ENCODE measurements at regions not wholly inside any gene's neighbourhood (a gene's known extent, or its start where the extent isn't known, plus 50 kb on each side); places are given as distances from the start of the nearest gene placed in this dataset.

- DNase-seq, result no peak
- H3K4me3 Mint-ChIP-seq (ENCODE audit: unreplicated experiment), result no peak overlapping the region
- peaks cover 2% of the 10 kb centered on the region for H3K27me3 Mint-ChIP-seq (ENCODE audit: unreplicated experiment)
- no peaks in the 10 kb centered on the region for H3K36me3 Mint-ChIP-seq (ENCODE audit: unreplicated experiment)
- H3K4me1 Mint-ChIP-seq (ENCODE audit: low read depth, unreplicated experiment), result no peaks in the 10 kb centered on the region
- H3K9me3 Mint-ChIP-seq (ENCODE audit: unreplicated experiment), result no peaks in the 10 kb centered on the region
- H3K27ac Mint-ChIP-seq (ENCODE audit: unreplicated experiment), result no peak overlapping the region
- TF ChIP-seq CTCF (IDR thresholded peaks at IDR 0.05; ENCODE audit: partially characterized antibody, unreplicated experiment), result no peak
Observed at GRCh38 chr14:45492876-45493275, 239.9 kb upstream of the MIS18BP1 start.

- H3K4me1 Mint-ChIP-seq (ENCODE audit: low read depth, unreplicated experiment), result no peaks in the 10 kb centered on the region
- no peaks in the 10 kb centered on the region for H3K36me3 Mint-ChIP-seq (ENCODE audit: unreplicated experiment)
- no peak overlapping the region for H3K27ac Mint-ChIP-seq (ENCODE audit: unreplicated experiment)
- H3K9me3 Mint-ChIP-seq (ENCODE audit: unreplicated experiment), result peaks cover under 1% of the 10 kb centered on the region
- H3K27me3 Mint-ChIP-seq (ENCODE audit: unreplicated experiment), result peaks cover 2% of the 10 kb centered on the region
- H3K4me3 Mint-ChIP-seq (ENCODE audit: unreplicated experiment), result no peak overlapping the region
- DNase-seq, result no peak
- TF ChIP-seq CTCF (IDR thresholded peaks at IDR 0.05; ENCODE audit: partially characterized antibody, unreplicated experiment), result no peak
Observed at GRCh38 chr14:45491914-45492313, 238.9 kb upstream of the MIS18BP1 start.

GRCh38 chr14:45486599-45486998 is 233.6 kb upstream of the MIS18BP1 start:
- H3K36me3 Mint-ChIP-seq (ENCODE audit: unreplicated experiment), result peaks cover 11% of the 10 kb centered on the region
- TF ChIP-seq CTCF (IDR thresholded peaks at IDR 0.05; ENCODE audit: partially characterized antibody, unreplicated experiment), result no peak

GRCh38 chr14:45467023-45467422 is 214.0 kb upstream of the MIS18BP1 start:
- H3K9me3 Mint-ChIP-seq (ENCODE audit: unreplicated experiment), result no peaks in the 10 kb centered on the region
- TF ChIP-seq CTCF (IDR thresholded peaks at IDR 0.05; ENCODE audit: partially characterized antibody, unreplicated experiment), result no peak
- no peak for DNase-seq
- H3K36me3 Mint-ChIP-seq (ENCODE audit: unreplicated experiment), result no peaks in the 10 kb centered on the region
- H3K27me3 Mint-ChIP-seq (ENCODE audit: unreplicated experiment), result no peaks in the 10 kb centered on the region
- no peaks in the 10 kb centered on the region for H3K4me1 Mint-ChIP-seq (ENCODE audit: low read depth, unreplicated experiment)
- H3K4me3 Mint-ChIP-seq (ENCODE audit: unreplicated experiment), result no peak overlapping the region
- no peak overlapping the region for H3K27ac Mint-ChIP-seq (ENCODE audit: unreplicated experiment)

More at GRCh38 chr14:45486599-45486998, 233.6 kb upstream of the MIS18BP1 start:
- Mint-ChIP-seq H3K27me3 (ENCODE audit: unreplicated experiment) (peaks cover 2% of the 10 kb centered on the region), H3K27ac (ENCODE audit: unreplicated experiment) (no peak overlapping the region), H3K9me3 (ENCODE audit: unreplicated experiment) (peaks cover 6% of the 10 kb centered on the region), H3K4me3 (ENCODE audit: unreplicated experiment) (no peak overlapping the region), H3K4me1 (ENCODE audit: low read depth, unreplicated experiment) (no peaks in the 10 kb centered on the region)
- no peak for DNase-seq

GRCh38 chr14:45434221-45434620 is 181.2 kb upstream of the MIS18BP1 start:
- no peaks in the 10 kb centered on the region for H3K4me1 Mint-ChIP-seq (ENCODE audit: low read depth, unreplicated experiment)
- H3K27me3 Mint-ChIP-seq (ENCODE audit: unreplicated experiment), result no peaks in the 10 kb centered on the region
- H3K9me3 Mint-ChIP-seq (ENCODE audit: unreplicated experiment), result peaks cover 1% of the 10 kb centered on the region
- H3K36me3 Mint-ChIP-seq (ENCODE audit: unreplicated experiment), result no peaks in the 10 kb centered on the region
- DNase-seq, result no peak
- H3K27ac Mint-ChIP-seq (ENCODE audit: unreplicated experiment), result no peak overlapping the region
- no peak overlapping the region for H3K4me3 Mint-ChIP-seq (ENCODE audit: unreplicated experiment)
- no peak for TF ChIP-seq CTCF (IDR thresholded peaks at IDR 0.05; ENCODE audit: partially characterized antibody, unreplicated experiment)
